Upper lobe of left lung (tissue), 4 donors: ENCODE measurements at regions not wholly inside any gene's neighbourhood (a gene's known extent, or its start where the extent isn't known, plus 50 kb on each side); places are given as distances from the start of the nearest gene placed in this dataset.

Experiments
- CTCF ChIP-seq, 6 experiments: fragments of 450-650 bp in 4 of 6; fragments of 200-600 bp in 2 of 6; sonication (generic) in 2 of 6; IDR thresholded peaks; one replicate each; pipeline ENCODE4 v1.5.1; 2016 to 2019; ENCODE audit warnings: antibody characterized with exemption in 6 of 6
- EP300 ChIP-seq, 4 donors: sonication (generic); formaldehyde crosslinking; IDR thresholded peaks; one replicate each; pipeline ENCODE4 v1.5.1; 2017; ENCODE audit warnings: antibody characterized with exemption in 4 of 4, control low read depth in 2 of 4
- POLR2A ChIP-seq, 4 donors: fragments of 450-650 bp; IDR thresholded peaks; one replicate each; pipeline ENCODE4 v1.5.1; 2016 to 2017; ENCODE audit warnings: antibody characterized with exemption in 4 of 4, mild to moderate bottlenecking in 2 of 4
- POLR2AphosphoS5 ChIP-seq, 2 donors: sonication (generic); formaldehyde crosslinking; IDR thresholded peaks; one replicate each; pipeline ENCODE4 v1.5.1; 2017; ENCODE audit warnings: antibody characterized with exemption in 2 of 2

GRCh38 chr13:75195495-75196146 lies 286.3 kb downstream of the TBC1D4 start:
- no peak for TF ChIP-seq CTCF (IDR thresholded peaks at IDR 0.05)
- TF ChIP-seq POLR2A (IDR thresholded peaks at IDR 0.05) = no peak
- no peak for TF ChIP-seq POLR2AphosphoS5 (IDR thresholded peaks at IDR 0.05)
- no peak for TF ChIP-seq EP300 (IDR thresholded peaks at IDR 0.05)
